ENCODE measurements at regions not wholly inside any gene's neighbourhood (a gene's known extent, or its start where the extent isn't known, plus 50 kb on each side); places are given as distances from the start of the nearest gene placed in this dataset.

GRCh38 chrX:22325096-22325495, 52.4 kb downstream of the CBLL2 start:
- H3K36me3 ChIP-seq, result no peaks in the 10 kb centered on the region
- DNase-seq (ENCODE audit: low spot score in 2 of 2), result no peak
- no peak for TF ChIP-seq CTCF (IDR thresholded peaks at IDR 0.05)
- H3K4me1 ChIP-seq, result no peaks in the 10 kb centered on the region
- no peak overlapping the region for H3K27ac ChIP-seq
- H3K4me3 ChIP-seq, result no peak overlapping the region
- H3K9me3 ChIP-seq, result no peaks in the 10 kb centered on the region
- H3K27me3 ChIP-seq, result no peaks in the 10 kb centered on the region
- intact Hi-C loops (cut with DNase I), result no loop called here

GRCh38 chrX:22329783-22330182, 57.1 kb downstream of the CBLL2 start:
- no peak overlapping the region for H3K27ac ChIP-seq
- intact Hi-C loops (cut with DNase I), result no loop called here
- no peak overlapping the region for H3K4me3 ChIP-seq
- H3K36me3 ChIP-seq, result no peaks in the 10 kb centered on the region
- no peaks in the 10 kb centered on the region for H3K27me3 ChIP-seq
- H3K9me3 ChIP-seq, result no peaks in the 10 kb centered on the region
- no peaks in the 10 kb centered on the region for H3K4me1 ChIP-seq
- no peak for DNase-seq (ENCODE audit: low spot score in 2 of 2)
- TF ChIP-seq CTCF (IDR thresholded peaks at IDR 0.05), result no peak

GRCh38 chrX:22338740-22339139, 66.0 kb downstream of the CBLL2 start:
- TF ChIP-seq CTCF (IDR thresholded peaks at IDR 0.05), result no peak
- Histone ChIP-seq H3K4me1 (no peaks in the 10 kb centered on the region), H3K9me3 (no peaks in the 10 kb centered on the region), H3K27ac (no peak overlapping the region), H3K27me3 (no peaks in the 10 kb centered on the region), H3K4me3 (no peak overlapping the region), H3K36me3 (no peaks in the 10 kb centered on the region)
- no peak for DNase-seq (ENCODE audit: low spot score in 2 of 2)
- intact Hi-C loops (cut with DNase I), result no loop called here

GRCh38 chrX:22339459-22339858, 66.7 kb downstream of the CBLL2 start:
- H3K27ac ChIP-seq, result no peak overlapping the region
- H3K36me3 ChIP-seq, result no peaks in the 10 kb centered on the region
- no peak for TF ChIP-seq CTCF (IDR thresholded peaks at IDR 0.05)
- no peak for DNase-seq (ENCODE audit: low spot score in 2 of 2)
- H3K27me3 ChIP-seq, result no peaks in the 10 kb centered on the region
- no peak overlapping the region for H3K4me3 ChIP-seq
- no peaks in the 10 kb centered on the region for H3K9me3 ChIP-seq
- no peaks in the 10 kb centered on the region for H3K4me1 ChIP-seq
- intact Hi-C loops (cut with DNase I), result no loop called here

- Histone ChIP-seq H3K9me3 (no peaks in the 10 kb centered on the region), H3K4me3 (no peak overlapping the region), H3K27me3 (no peaks in the 10 kb centered on the region), H3K27ac (no peak overlapping the region), H3K36me3 (no peaks in the 10 kb centered on the region), H3K4me1 (no peaks in the 10 kb centered on the region)
- DNase-seq (ENCODE audit: low spot score in 2 of 2), result no peak
- no peak for TF ChIP-seq CTCF (IDR thresholded peaks at IDR 0.05)
- intact Hi-C loops (cut with DNase I), result no loop called here
Observed at GRCh38 chrX:22340022-22340616, 67.4 kb downstream of the CBLL2 start.

GRCh38 chrX:22343192-22343591, 70.5 kb downstream of the CBLL2 start:
- no peaks in the 10 kb centered on the region for H3K4me1 ChIP-seq
- no peaks in the 10 kb centered on the region for H3K27me3 ChIP-seq
- H3K9me3 ChIP-seq, result no peaks in the 10 kb centered on the region
- H3K27ac ChIP-seq, result no peak overlapping the region
- H3K4me3 ChIP-seq, result no peak overlapping the region
- no peak for TF ChIP-seq CTCF (IDR thresholded peaks at IDR 0.05)
- DNase-seq (ENCODE audit: low spot score in 2 of 2), result no peak
- intact Hi-C loops (cut with DNase I), result no loop called here
- no peaks in the 10 kb centered on the region for H3K36me3 ChIP-seq

All from ascending aorta (tissue), 2 donors.